ENCODE measurements at regions not wholly inside any gene's neighbourhood (a gene's known extent, or its start where the extent isn't known, plus 50 kb on each side); places are given as distances from the start of the nearest gene placed in this dataset.

GRCh38 chr10:43756341-43756740 is 107.7 kb upstream of the ZNF32 start:
- WGBS, 2 donors = 79 to 82% methylated on average over 3 of the region's 3 CpGs
- intact Hi-C loops (cut with DNase I; ENCODE audit: low total_unique reads) = no loop called here
- no peak for TF ChIP-seq POLR2A (IDR thresholded peaks at IDR 0.05)
- TF ChIP-seq, protein P1, sequence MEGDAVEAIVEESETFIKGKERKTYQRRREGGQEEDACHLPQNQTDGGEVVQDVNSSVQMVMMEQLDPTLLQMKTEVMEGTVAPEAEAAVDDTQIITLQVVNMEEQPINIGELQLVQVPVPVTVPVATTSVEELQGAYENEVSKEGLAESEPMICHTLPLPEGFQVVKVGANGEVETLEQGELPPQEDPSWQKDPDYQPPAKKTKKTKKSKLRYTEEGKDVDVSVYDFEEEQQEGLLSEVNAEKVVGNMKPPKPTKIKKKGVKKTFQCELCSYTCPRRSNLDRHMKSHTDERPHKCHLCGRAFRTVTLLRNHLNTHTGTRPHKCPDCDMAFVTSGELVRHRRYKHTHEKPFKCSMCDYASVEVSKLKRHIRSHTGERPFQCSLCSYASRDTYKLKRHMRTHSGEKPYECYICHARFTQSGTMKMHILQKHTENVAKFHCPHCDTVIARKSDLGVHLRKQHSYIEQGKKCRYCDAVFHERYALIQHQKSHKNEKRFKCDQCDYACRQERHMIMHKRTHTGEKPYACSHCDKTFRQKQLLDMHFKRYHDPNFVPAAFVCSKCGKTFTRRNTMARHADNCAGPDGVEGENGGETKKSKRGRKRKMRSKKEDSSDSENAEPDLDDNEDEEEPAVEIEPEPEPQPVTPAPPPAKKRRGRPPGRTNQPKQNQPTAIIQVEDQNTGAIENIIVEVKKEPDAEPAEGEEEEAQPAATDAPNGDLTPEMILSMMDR (IDR thresholded peaks at IDR 0.05) = no peak
- DNase-seq (ENCODE audit: low spot score in 2 of 2) = no peak
- no peak overlapping the region for H3K4me3 ChIP-seq (ENCODE audit: low read depth, poor library complexity, severe bottlenecking)

GRCh38 chr10:43754569-43755260 is 106.0 kb upstream of the ZNF32 start:
- DNase-seq (ENCODE audit: low spot score in 2 of 2) = no peak
- WGBS, 2 donors = 85% methylated on average over 8 of the region's 8 CpGs
- TF ChIP-seq, protein P1 (IDR thresholded peaks at IDR 0.05) = no peak
- no peak for TF ChIP-seq POLR2A (IDR thresholded peaks at IDR 0.05)
- intact Hi-C loops (cut with DNase I; ENCODE audit: low total_unique reads) = no loop called here
- H3K4me3 ChIP-seq (ENCODE audit: low read depth, poor library complexity, severe bottlenecking) = no peak overlapping the region

- DNase-seq (ENCODE audit: low spot score in 2 of 2) = no peak
- intact Hi-C loops (cut with DNase I; ENCODE audit: low total_unique reads) = no loop called here
- TF ChIP-seq, protein P1 (IDR thresholded peaks at IDR 0.05) = no peak
- TF ChIP-seq POLR2A (IDR thresholded peaks at IDR 0.05) = no peak
- no peak overlapping the region for H3K4me3 ChIP-seq (ENCODE audit: low read depth, poor library complexity, severe bottlenecking)
- WGBS, 2 donors = 87 to 88% methylated on average over 17 of the region's 18 CpGs
Measured at GRCh38 chr10:43753397-43754061, 104.8 kb upstream of the ZNF32 start.

- intact Hi-C loops (cut with DNase I; ENCODE audit: low total_unique reads) = no loop called here
- WGBS, 2 donors = 79 to 88% methylated on average over 1 of the region's 1 CpG
- TF ChIP-seq, protein P1 (IDR thresholded peaks at IDR 0.05) = no peak
- TF ChIP-seq POLR2A (IDR thresholded peaks at IDR 0.05) = no peak
- no peak overlapping the region for H3K4me3 ChIP-seq (ENCODE audit: low read depth, poor library complexity, severe bottlenecking)
- DNase-seq (ENCODE audit: low spot score in 2 of 2) = no peak
Measured at GRCh38 chr10:43752682-43753081, 104.0 kb upstream of the ZNF32 start.

GRCh38 chr10:43751646-43752045 is 103.0 kb upstream of the ZNF32 start:
- 98 to 100% methylated on average over 5 of the region's 5 CpGs for WGBS, 2 donors
- DNase-seq (ENCODE audit: low spot score in 2 of 2) = no peak
- TF ChIP-seq, protein P1 (IDR thresholded peaks at IDR 0.05) = no peak
- no peak for TF ChIP-seq POLR2A (IDR thresholded peaks at IDR 0.05)
- intact Hi-C loops (cut with DNase I; ENCODE audit: low total_unique reads) = no loop called here
- no peak overlapping the region for H3K4me3 ChIP-seq (ENCODE audit: low read depth, poor library complexity, severe bottlenecking)
